ENCODE measurements at regions not wholly inside any gene's neighbourhood (a gene's known extent, or its start where the extent isn't known, plus 50 kb on each side); places are given as distances from the start of the nearest gene placed in this dataset.

- Histone ChIP-seq H3K9me3 (ENCODE audit: low read depth, low read length) (no peaks in the 10 kb centered on the region), H3K27ac (ENCODE audit: low read depth, low read length) (no peak overlapping the region), H2AFZ (ENCODE audit: low read length) (no peak overlapping the region), H3K36me3 (ENCODE audit: insufficient read depth, low read length) (no peaks in the 10 kb centered on the region), H3K4me2 (ENCODE audit: insufficient read depth, low read length) (no peak overlapping the region), H4K20me1 (ENCODE audit: insufficient read depth, low read length) (no peaks in the 10 kb centered on the region), H3K4me3 (ENCODE audit: insufficient read depth, low read length) (no peak overlapping the region), H3K4me1 (ENCODE audit: insufficient read depth, low read length) (no peaks in the 10 kb centered on the region), H3K27me3 (ENCODE audit: insufficient read depth, low read length) (no peaks in the 10 kb centered on the region), H3K79me2 (ENCODE audit: insufficient read depth, low read length) (no peaks in the 10 kb centered on the region)
- no peak for DNase-seq (ENCODE audit: insufficient read length, low spot score, missing footprints)
- no peak for TF ChIP-seq CTCF (IDR thresholded peaks at IDR 0.05; ENCODE audit: extremely low read depth, low read depth, low read length)
Measured at GRCh38 chrX:43083016-43083415, 305.1 kb upstream of the PPP1R2C start.

DNA sequence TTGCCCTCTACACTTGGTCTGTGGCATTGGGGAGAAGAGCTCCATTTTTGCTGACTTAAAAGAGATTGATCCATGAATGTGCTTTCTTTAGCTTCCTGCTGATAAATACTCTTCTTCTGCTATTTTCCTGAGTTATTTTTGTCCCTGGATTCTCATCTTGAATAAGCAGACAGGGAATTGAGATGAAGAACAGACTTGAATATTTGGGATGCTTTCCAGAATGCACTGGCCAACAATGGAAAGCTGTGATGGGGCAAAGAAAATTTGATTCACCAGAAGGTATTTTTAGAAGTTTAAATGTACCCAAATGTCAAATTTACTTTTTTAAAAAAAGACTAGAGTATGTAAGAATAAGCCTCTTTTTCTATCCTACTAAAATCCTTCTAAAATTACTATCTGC, 309.9 kb upstream of the PPP1R2C start:
- Histone ChIP-seq H4K20me1 (ENCODE audit: insufficient read depth, low read length) (no peaks in the 10 kb centered on the region), H3K4me2 (ENCODE audit: insufficient read depth, low read length) (no peak overlapping the region), H3K4me1 (ENCODE audit: insufficient read depth, low read length) (no peaks in the 10 kb centered on the region), H3K27me3 (ENCODE audit: insufficient read depth, low read length) (no peaks in the 10 kb centered on the region), H3K4me3 (ENCODE audit: insufficient read depth, low read length) (no peak overlapping the region), H2AFZ (ENCODE audit: low read length) (no peak overlapping the region), H3K79me2 (ENCODE audit: insufficient read depth, low read length) (no peaks in the 10 kb centered on the region), H3K9me3 (ENCODE audit: low read depth, low read length) (no peaks in the 10 kb centered on the region), H3K36me3 (ENCODE audit: insufficient read depth, low read length) (no peaks in the 10 kb centered on the region), H3K27ac (ENCODE audit: low read depth, low read length) (no peak overlapping the region)
- no peak for TF ChIP-seq CTCF (IDR thresholded peaks at IDR 0.05; ENCODE audit: extremely low read depth, low read depth, low read length)
- DNase-seq (ENCODE audit: insufficient read length, low spot score, missing footprints): no peak

GRCh38 chrX:43096830-43097229, 318.9 kb upstream of the PPP1R2C start:
- no peak for DNase-seq (ENCODE audit: insufficient read length, low spot score, missing footprints)
- Histone ChIP-seq H3K27me3 (ENCODE audit: insufficient read depth, low read length) (no peaks in the 10 kb centered on the region), H2AFZ (ENCODE audit: low read length) (no peak overlapping the region), H3K79me2 (ENCODE audit: insufficient read depth, low read length) (no peaks in the 10 kb centered on the region), H4K20me1 (ENCODE audit: insufficient read depth, low read length) (no peaks in the 10 kb centered on the region), H3K4me3 (ENCODE audit: insufficient read depth, low read length) (no peak overlapping the region), H3K9me3 (ENCODE audit: low read depth, low read length) (no peaks in the 10 kb centered on the region), H3K4me2 (ENCODE audit: insufficient read depth, low read length) (no peak overlapping the region), H3K4me1 (ENCODE audit: insufficient read depth, low read length) (no peaks in the 10 kb centered on the region), H3K27ac (ENCODE audit: low read depth, low read length) (no peak overlapping the region), H3K36me3 (ENCODE audit: insufficient read depth, low read length) (no peaks in the 10 kb centered on the region)
- TF ChIP-seq CTCF (IDR thresholded peaks at IDR 0.05; ENCODE audit: extremely low read depth, low read depth, low read length): no peak

DNA sequence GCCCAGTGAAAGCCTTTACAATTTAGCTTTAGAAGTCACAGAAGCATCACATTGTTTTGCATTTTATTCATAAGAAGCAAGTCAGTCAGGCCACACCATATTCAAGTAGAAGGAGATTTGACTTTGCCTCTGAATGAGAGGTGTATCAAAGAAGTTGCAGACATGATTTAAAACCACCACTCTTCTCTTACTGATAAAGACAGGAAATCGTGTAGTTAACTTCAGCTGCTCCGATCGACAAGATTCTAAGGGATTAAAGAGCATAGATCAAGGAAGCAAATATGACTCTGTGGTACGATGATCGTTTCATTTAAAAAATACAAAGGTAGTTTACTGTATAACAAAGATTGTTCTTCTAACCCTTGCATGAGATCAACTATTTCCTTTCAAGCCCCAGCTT, 328.0 kb upstream of the PPP1R2C start:
- no peaks in the 10 kb centered on the region for H3K9me3 ChIP-seq (ENCODE audit: low read depth, low read length)
- H3K79me2 ChIP-seq (ENCODE audit: insufficient read depth, low read length): no peaks in the 10 kb centered on the region
- H3K27me3 ChIP-seq (ENCODE audit: insufficient read depth, low read length): no peaks in the 10 kb centered on the region
- DNase-seq (ENCODE audit: insufficient read length, low spot score, missing footprints): no peak
- H3K36me3 ChIP-seq (ENCODE audit: insufficient read depth, low read length): no peaks in the 10 kb centered on the region
- no peak for TF ChIP-seq CTCF (IDR thresholded peaks at IDR 0.05; ENCODE audit: extremely low read depth, low read depth, low read length)
- no peaks in the 10 kb centered on the region for H3K4me1 ChIP-seq (ENCODE audit: insufficient read depth, low read length)
- H3K4me2 ChIP-seq (ENCODE audit: insufficient read depth, low read length): no peak overlapping the region
- H3K4me3 ChIP-seq (ENCODE audit: insufficient read depth, low read length): no peak overlapping the region
- no peaks in the 10 kb centered on the region for H4K20me1 ChIP-seq (ENCODE audit: insufficient read depth, low read length)
- no peak overlapping the region for H3K27ac ChIP-seq (ENCODE audit: low read depth, low read length)
- H2AFZ ChIP-seq (ENCODE audit: low read length): no peak overlapping the region

Data from osteoblast (primary cell).